ENCODE measurements at regions not wholly inside any gene's neighbourhood (a gene's known extent, or its start where the extent isn't known, plus 50 kb on each side); places are given as distances from the start of the nearest gene placed in this dataset.
"Not testable (repeated sequence)": the region's sequence is repeated elsewhere in the genome, so short reads cannot be mapped to it uniquely, and the experiment has no call there.

- no peak for DNase-seq
Observed at GRCh38 chr3:20700714-20701113, 514.7 kb upstream of the SGO1 start.

- no peak for DNase-seq
Observed at GRCh38 chr3:20698896-20699295, 512.9 kb upstream of the SGO1 start.

GRCh38 chr3:20696388-20697150 is 510.6 kb upstream of the SGO1 start:
- DNase-seq = no peak

DNA sequence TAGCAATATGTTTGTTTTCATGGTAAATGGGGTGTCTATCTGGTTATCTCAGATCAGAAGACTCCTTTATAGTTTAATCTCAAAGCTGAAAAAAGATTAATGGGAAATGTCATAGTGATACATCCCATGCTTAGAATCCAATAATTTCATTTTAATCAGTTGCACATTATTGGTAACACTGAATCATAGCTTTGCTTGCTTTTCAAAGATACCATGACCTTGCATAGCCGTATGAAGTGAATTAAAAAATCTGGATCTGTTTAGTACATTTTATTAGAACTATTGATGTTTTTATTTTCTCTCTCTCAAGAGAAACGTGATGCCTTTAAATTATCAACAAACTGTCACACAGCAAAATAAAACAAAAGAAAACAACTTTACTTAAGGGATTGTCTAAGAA is 506.7 kb upstream of the SGO1 start:
- DNase-seq = no peak

- no peak for DNase-seq
Observed at GRCh38 chr3:20683910-20684309, 497.9 kb upstream of the SGO1 start.

DNA sequence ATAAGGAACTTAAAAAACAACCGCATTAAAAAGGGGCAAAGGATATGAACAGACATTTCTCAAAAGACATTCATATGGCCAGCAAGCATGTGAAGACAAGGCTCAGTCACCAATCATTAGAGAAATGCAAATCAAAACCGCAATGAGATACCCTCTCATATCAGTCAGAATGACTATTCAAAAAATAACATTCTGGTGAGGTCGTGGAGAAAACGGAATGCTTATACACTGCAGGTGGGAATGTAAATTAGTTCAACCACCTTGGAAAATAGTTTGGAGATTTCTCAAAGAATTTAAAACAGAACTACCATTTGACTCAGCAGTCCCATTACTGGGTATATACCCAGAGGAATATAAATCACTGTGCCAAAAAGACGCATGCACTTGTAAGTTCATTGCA is 496.6 kb upstream of the SGO1 start:
- DNase-seq = no peak

DNA sequence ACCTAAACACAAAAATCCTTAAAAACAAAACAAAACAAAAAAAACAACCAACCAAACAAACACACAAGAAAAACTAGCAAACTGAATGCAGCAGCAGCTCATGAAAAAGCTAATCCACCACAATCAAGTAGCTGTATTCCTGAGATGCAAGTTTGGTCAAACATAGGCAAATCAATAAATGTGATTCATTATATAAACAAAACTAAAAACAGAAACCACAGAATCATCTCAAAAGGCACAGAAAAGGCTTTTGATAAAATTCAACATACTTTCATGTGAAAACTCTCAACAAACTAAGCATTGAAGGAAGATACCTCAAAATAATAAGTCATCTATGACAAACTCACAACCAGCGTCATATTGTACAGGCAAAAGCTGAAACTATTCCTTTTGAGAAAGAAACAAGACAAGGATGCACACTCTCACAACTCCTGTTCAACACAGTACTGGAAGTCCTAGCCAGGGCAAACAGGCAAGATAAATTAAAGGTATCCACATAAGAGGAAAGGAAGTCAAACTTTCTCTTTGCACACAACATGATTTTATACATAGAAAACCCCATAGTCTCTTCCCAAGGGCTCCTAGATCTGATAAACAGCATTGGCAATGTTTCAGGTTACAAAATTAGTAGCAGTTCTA is 495.1 kb upstream of the SGO1 start:
- no peak for DNase-seq

GRCh38 chr3:20673866-20674265 is 487.9 kb upstream of the SGO1 start:
- DNase-seq = no peak

- DNase-seq = no peak
Observed at GRCh38 chr3:20669675-20670074, 483.7 kb upstream of the SGO1 start.

GRCh38 chr3:20669184-20669583 is 483.2 kb upstream of the SGO1 start:
- DNase-seq = no peak

DNA sequence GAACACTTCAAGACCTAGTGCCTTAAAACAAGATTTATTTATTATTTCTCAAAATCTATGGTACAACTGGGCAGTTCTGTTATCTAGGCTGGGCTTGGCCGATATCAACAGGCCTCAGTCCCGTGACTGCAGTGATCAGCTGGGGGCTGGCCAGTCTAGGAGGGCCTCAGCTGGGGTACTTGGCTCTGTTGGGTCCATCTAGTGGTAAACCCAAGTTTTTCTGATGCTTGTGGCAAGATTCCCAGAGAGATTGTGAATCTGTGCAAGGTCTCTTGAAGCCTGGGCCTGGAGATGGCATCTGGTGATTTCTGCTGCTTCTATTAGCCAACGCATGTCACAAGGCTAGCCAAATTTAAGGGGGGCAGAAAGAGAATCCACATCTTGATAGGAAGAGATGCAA is 482.4 kb upstream of the SGO1 start:
- DNase-seq = no peak

GRCh38 chr3:20666091-20666490 is 480.1 kb upstream of the SGO1 start:
- no peak for DNase-seq

DNA sequence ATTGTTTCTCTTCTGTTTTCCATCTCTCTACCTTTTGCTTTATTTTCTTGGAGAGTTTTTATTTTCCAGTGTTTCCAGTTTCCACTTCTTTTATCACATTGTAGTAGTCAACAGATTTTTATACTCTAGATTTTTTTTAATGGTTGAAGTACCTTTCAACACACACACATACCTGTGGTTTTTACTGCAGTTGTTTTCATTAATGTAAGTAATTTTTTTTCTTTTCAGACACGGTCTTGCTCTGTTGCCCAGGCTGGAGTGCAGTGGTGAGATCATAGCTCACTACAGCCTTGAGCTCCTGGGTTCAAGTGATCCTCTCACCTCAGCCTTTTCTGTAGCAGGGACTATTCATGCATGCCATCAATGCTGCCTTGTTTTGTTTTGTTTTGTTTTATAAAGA is 472.5 kb upstream of the SGO1 start:
- no peak for DNase-seq

GRCh38 chr3:20657560-20657959 is 471.6 kb upstream of the SGO1 start:
- DNase-seq = no peak

GRCh38 chr3:20652231-20652986 is 466.4 kb upstream of the SGO1 start:
- DNase-seq = no peak

- DNase-seq = no peak
Observed at GRCh38 chr3:20648921-20649381, 462.9 kb upstream of the SGO1 start.

DNA sequence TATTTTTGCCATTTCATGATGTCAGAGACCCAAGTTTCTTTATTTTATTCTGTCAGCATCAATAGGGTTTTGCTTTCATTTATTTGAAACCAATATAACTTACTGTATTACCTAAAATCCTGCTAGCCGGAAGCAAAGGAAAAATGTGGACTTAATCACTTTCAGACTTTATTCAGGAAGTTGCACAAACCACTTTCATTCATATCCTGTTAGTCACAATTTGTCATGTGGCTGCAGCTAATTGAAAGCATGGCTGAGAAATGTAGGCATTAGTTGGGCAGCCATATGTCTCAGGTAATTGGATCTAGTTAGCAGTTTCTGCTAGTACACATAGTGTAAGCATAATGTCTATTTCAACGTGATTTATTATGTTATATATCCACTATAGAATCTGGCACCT is 462.3 kb upstream of the SGO1 start:
- no peak for DNase-seq

DNA sequence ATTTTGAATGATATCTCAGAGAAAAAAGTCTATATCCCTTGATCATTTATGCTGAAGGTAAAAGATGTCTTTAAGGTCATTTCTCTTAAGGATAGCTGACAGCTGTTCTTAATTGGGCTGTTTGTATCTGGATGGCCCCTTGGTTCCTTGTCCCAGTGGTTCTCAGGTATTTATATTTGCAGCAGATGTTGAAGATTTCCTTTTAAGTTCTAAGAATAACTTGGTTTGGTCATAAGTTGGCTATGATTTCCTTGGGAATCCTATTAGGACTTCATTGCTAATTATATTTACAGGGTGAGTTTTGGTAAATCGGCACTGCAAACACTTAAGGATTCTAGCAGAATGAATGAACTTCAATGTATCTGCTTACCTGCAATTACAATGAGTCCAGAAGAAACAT is 460.4 kb upstream of the SGO1 start:
- DNase-seq = no peak

DNA sequence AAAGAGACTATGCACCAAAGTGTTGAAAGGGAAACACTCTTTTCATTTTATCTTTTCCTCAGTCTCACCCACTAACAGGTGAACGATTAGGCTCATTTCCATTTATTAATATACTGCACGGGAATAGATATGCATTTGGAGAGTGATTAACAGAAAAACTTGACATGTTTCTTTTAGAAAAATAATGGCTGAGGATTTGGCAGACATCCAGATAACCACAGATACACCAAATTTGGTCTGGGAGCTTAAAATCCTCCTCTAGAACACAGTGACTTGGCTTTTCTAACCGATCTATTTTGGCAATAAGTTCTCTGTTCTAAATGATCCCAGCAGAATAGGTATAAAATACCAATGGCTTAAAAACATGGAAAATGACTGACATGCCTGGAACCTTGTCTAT is 459.3 kb upstream of the SGO1 start:
- DNase-seq = no peak

DNA sequence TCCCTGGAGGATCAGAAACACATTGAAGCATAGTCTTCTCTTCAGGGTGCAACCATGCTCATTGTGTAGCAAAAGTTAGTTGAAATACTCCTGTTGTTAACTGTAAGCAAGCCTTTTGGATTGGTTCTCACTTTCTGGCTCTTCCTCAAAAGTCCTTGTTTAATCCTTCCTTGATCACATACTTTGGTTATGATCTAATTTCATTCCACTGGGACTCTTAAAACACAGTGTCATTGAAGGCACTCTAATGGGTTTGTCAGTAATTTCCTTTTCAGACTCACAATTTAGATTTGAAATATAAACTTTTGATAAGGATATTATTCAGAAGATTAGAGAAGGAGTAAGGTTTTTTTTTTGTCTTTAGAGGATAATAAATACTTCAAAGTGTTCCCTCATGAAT is 451.7 kb upstream of the SGO1 start:
- no peak for DNase-seq

DNA sequence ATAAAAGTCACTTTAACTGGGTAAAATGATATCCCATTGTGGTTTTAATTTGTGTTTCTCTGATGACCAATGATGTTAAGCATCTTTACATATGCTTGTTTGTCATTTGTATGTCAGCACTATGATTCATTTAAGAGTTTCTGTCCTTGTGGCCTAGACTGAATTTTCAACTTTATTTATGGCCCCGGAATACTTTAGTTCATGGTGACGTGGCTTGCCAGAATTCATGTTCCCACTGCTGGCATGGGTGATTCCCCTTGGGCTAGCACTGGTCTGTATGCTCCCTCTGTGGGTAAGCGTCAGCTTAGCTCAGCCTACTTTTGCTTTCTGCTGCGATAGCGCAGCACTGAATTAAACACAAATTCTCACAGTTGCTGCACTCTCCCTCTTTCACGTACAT is 436.3 kb upstream of the SGO1 start:
- no peak for DNase-seq

DNA sequence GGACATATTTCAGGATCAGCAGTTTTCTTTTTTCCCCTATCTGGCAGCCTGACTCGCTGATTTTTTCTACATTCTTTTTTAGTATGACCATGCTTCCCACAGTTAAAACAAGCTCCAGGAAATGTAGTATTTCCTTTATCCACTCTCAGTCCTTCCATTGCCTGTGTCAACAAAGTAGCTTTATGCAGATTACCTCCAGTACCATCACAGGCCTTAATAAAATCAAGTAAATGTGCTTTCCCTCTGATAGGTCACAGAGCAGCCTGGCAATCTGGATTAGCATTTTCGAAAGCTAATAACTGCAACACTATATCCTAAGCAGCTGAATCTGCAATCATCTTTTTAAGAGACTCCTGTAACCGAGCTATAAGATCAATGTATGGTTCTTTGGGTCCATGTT is 432.6 kb upstream of the SGO1 start:
- not testable (repeated sequence) for DNase-seq

DNA sequence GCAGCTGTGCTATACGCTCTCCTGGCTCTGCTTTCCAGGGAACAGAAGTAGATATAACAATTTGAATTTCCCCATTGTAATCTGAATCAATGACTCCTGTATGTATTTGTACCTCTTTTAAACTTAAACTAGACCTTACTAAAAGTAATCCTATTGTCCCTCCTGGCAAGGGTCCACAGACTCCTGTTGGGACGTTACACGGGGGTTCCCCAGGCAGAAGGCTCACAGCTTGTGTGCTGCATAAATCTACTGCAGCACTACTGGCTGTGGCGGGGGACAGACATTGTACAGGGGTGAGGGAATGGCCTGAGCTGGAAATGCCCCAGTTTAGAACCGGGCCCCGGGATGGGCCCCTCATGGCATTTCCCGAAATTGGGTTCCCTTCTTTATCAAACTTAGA is 432.2 kb upstream of the SGO1 start:
- DNase-seq = not testable (repeated sequence)

- not testable (repeated sequence) for DNase-seq
Observed at GRCh38 chr3:20615982-20616381, 430.0 kb upstream of the SGO1 start.
